ENCODE measurements at regions not wholly inside any gene's neighbourhood (a gene's known extent, or its start where the extent isn't known, plus 50 kb on each side); places are given as distances from the start of the nearest gene placed in this dataset.

DNA sequence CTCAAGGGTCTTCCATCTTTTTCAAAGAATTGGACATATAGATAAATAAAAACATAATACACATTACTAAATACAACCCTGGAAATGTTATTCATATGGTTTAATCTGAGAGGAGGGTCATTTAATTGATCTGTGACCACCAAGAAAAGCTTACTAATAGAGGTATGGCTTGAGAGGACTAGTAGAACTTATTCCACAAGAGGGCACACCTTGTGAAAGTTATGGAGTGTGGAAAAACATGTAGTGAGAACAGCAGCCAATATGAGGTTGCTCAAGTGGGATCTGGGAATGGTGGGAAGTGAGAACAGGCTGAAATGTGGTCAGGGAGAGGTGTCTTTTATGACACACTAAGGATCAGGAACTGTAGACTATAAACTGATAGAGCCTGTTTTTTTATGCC lies 973.5 kb upstream of the B3GALT2 start:
- no peak for DNase-seq (ENCODE audit: low spot score)

DNA sequence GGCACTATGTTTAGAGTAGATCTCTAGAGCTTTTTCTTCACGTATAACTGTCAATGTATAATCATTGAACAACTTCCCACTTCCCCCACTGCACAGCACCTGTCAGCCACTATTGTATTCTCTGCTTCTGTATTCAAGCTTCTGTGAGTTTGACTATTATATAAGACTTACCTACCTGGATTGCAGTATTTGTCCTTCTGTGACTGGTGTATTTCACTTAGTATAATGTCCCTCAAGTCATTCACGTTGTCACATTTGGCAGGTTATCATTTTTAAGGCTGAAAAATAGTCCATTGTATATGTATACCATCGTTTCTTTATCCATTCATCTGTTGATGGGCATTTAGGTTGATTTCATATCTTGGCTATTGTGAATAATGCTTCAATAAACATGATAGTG lies 969.5 kb upstream of the B3GALT2 start:
- DNase-seq (ENCODE audit: low spot score), result no peak

DNA sequence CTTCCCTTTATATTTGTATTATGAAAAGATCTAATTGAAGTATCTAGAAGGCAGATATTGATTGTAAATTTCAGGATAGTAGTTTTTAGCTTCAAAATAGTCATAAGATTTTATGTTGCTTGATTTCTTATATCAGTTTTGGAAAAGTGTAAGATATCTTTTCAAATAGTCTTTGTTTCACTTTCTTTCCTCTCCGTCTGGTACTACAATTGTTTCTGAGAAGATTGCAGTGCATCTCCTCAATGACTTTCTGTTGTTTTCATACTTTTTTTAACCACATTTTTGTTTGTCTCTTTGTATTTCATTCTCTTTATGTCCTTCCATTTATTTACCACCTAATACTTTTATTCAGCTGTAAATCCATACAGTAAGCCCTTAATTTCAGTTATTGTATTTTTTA lies 964.6 kb upstream of the B3GALT2 start:
- DNase-seq (ENCODE audit: low spot score), result no peak

DNA sequence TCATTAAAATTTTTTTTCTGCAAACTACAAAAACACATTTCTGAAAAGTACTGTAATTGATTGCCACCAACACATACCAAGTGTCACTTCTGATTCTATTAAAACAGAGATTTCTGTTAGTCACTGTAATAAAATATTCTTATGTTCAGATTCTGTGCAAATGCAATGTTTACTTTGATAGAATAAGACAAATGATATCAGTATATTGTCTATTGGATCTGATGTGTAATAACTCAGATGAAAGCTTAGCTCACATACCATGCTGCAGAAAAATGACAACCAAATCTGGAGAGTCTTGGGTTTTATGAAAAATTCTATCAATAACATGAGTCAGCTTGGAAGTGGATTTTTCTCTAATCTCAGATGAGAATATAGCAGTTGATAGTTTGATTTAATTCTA lies 963.8 kb upstream of the B3GALT2 start:
- DNase-seq (ENCODE audit: low spot score), result no peak

DNA sequence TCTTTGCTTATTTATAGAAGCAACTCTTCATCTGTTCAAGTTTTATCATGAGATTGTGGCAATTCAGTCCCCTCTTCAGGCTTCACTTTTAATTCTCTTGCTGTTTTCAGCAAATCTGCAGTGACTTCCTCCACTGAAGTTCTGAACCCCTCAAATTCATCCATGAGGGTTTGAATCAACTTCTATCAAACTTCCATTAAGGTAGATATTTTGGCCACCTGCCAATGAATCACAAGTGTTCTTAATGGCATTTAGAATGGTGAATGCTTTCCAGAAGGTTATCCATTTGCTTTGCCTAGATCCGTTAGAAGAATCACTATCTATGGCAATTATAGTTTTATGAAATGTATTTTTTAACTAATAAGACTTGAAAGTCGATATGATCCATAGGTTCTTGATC lies 946.7 kb upstream of the B3GALT2 start:
- no peak for DNase-seq (ENCODE audit: low spot score)

DNA sequence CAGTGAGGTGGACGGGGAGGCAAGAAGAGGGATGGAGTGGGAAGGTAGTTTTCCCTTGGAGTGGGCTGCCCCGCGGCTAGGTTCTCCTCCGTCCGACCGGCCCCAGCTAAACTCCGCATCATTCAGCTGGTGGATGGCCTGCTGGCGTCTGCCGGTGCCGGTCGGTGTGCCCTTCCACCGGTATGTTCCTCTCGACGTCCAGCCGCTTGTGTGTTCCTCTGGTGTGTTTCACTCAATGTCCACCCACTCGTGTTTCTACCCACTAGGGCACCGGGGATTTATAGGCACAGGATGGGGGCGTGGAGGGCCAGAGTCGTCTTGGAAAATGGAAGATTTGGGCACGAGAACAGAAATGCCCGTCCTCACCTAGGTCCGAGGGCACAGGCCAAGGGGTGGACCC lies 931.7 kb upstream of the B3GALT2 start:
- no peak for DNase-seq (ENCODE audit: low spot score)

DNA sequence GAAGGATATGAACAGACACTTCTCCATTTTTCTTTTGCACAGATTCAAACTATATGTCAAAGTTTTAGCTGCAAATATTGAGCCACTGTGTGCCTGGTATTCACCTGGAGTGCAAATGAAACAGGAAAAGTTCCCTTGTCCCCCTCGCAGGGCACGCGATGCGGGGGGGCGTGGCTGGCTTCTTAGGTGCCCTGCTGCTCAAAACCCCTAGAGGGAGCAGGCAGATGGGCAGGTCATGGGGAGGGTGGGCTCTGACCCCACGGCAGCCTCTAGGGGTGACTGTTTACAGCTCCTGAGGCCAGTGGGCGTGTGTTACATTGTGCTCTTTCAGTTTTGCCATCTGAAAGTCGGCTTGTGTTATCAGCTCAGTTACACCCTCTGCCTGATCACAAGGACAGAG lies 931.2 kb upstream of the B3GALT2 start:
- no peak for DNase-seq (ENCODE audit: low spot score)

DNA sequence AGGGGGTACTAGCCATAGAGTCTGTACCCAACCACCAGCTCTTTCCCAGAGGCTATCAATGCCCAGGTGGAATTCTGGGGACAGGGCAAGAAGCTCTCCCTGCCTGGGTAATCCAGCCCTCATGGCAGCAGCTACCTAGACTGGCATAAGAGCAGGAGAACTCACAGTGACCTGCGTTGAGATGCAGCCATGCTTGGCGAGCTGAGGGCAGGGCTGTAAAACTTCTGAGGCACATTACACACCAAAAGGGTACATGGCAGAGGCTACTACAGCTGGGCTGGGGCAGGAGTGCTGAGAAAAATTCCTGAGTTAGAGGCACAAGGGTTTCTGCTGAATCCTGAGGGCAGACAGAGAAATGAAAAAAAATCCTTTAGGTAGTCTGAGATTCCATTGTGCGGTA lies 927.9 kb upstream of the B3GALT2 start:
- no peak for DNase-seq (ENCODE audit: low spot score)

DNA sequence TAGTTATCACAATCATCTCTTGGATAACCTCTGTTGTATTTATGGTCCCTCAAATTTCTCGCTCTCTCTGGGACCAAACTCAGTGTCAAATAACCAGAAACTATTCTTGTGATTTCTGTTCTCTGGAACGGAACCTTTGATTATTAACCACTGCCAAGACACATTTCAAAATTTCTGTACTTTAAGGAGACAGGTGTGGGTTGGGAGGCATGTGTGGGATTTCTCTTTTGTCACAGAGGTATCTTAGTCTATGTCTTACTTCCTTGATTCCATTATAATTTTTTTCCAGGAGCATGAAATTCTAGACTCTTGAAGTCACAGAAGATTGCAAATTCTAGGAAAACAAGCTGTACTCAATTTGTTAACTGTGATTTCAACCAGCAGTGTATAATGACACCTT lies 919.0 kb upstream of the B3GALT2 start:
- DNase-seq (ENCODE audit: low spot score), result no peak

DNA sequence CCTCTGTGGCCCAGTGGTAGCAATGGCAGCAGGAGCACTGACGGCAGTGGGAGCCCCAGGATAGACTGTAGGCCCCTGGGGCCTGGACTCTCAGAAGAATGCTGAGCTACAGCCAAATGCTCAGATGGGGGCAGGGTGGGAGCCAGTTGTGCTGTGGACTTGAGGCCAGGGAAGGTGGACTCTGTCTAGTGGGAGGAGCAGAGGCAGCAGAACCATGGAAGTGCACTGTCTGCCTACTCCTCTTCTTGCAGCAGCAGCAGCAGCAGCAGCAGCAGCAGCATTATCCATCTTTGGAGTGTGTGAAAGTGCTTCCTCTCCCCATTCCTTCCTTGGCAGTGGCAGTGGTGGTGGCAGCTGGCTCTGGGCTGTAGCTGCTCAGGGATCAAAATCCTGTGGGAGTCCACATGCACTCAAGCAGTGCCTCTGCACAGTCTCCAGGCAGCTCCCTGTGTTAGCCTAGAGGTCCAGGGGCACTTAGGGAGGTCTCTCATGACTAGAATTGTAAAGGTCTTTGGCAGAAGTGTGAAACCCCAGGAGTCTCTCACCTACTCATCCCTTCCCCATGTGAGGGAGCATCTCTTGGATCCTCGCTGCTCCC lies 917.9 kb upstream of the B3GALT2 start:
- no peak for DNase-seq (ENCODE audit: low spot score)

DNA sequence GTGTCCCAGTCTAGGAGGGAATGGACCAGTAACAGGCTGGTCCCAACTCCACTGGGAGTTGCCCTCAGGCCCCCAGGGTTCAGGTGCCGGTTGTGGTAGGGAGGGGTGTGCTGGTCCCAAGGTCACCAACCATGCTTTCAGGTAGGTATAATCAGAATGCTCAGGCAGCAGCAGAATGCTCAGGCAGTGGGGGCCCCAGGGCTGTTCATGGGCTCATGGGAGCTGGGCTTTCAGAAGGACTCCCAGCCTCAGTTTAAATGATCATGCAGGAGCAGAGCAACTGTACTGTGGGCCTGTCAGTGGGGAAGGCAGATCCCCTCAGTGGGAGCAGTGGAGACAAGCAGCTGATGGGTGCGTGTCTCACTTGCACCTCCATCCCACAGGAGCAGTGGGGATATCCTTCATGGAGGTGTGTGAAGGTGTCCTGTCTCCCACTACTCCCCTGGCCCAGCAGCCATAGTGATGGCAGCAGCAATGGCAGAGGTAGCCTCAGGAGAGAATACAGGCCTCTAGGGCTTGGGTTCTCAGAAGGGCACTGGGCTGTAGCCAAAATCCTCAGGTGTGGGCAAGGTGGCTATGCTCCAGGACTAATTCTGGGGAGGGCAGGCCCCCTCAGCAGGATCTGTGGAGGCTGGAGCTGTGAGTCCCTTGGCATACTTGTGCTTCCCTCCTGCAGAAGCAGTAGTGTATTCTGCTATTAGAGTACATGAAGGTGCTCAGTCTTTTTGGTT lies 917.3 kb upstream of the B3GALT2 start:
- DNase-seq (ENCODE audit: low spot score), result no peak

DNA sequence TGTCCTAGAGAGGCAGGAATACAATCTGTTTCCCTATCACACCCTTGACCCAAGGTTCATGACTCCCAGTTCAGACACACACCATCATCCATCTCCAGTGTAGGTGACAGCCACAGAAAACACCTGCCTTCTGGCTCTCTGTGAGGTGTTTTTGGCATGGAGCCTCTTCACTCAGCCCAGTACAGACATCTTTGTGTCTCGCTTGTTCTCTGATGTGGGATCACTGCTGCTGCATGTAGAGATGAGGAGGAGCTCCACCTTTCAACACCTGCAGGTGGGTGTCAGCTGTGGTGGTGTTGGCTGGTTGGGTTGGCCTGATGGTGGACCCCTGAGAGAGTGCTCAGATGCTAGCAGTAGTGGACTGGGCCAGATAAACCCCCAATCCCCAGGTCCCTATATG lies 916.7 kb upstream of the B3GALT2 start:
- DNase-seq (ENCODE audit: low spot score), result no peak

DNA sequence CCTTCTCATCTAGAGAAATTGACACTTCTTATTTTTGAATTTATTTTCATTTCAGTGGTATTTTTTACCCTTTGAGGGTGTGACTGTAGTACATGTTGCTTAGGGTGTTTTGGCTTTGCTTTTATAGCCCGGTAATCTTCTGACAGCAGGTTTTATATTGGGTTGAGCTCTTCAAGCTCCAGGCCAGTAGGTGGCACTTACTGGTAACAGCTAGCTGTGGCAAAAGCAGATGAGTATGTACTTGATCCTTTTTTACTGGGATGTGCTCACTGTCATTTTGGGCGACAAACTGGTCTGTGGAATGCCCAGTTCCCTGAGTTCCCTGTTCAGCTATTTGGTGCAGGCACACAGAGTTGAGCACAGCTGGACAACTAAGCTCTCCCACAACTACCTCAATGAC lies 916.2 kb upstream of the B3GALT2 start:
- DNase-seq (ENCODE audit: low spot score), result no peak

DNA sequence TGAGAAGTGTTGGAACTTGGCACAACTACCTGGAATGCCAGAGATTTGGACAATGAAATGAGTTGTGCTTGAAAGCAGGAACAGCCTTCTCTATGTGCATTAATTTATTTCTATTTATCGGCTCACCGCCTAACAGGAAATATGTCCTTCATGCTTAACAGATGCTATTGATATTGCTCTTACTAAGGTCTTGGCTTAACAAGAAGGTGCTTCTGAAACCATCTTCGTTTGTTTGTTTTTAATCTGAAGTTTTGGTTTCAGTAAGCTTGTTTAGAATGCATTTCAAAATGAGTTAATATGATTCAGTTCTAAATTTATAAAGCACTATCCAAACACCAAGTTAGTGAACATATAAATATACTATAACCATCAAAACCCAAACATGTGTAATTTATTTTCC lies 898.3 kb upstream of the B3GALT2 start:
- no peak for DNase-seq (ENCODE audit: low spot score)

DNA sequence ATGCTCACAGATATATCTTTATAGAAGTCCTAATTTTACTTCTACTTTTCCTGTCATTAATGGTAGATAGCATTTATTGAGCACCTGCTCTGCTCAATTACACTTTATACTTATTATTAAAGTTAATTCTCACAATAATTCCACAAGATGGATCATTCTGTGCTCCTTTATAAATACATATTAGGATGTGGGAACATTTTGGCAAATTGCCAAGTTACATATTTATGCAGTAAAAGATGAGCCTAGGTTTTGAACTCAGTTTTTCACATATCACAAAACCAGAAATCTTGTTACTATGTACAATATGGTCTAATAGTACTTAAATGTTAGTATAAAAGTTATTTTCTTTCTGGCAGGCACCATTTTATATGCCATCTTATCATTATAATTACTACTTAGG lies 895.0 kb upstream of the B3GALT2 start:
- DNase-seq (ENCODE audit: low spot score), result no peak

DNA sequence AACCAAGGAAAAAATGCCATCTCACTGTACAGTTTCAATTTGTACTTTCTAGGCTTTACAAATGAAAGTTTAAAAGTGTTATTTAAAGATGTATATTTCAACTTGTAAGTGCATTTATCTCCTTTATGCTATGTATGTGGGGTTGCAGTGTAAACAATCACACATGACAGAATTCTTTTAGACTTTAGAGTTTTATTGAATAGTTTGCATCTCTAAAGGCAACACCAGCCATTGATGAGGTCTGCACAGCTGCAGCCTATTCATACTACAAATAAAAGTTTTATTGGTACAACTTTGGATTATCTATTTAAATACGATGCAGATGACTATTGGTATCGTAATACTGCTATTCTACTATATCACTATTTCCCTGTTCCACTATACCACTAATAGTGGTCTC lies 894.4 kb upstream of the B3GALT2 start:
- DNase-seq (ENCODE audit: low spot score), result no peak

DNA sequence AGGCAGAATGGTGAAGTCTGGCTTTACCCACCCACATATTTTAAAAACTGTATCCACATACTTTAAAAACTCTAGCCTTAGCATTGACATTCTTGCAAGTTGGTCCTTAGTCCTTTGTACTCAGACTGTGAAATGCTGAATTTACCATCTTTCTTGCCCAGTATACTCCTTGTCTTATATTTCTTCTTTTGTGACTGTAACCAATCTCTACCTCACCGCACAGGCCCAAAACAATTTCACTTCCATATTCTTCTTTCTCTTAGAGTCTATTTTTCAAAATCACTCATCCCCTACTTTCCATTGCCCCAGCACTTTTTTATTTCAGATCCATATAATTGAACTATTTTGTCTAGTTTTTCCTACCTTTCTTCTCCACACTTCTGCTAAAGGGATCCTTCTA lies 892.4 kb upstream of the B3GALT2 start:
- DNase-seq (ENCODE audit: low spot score), result no peak

DNA sequence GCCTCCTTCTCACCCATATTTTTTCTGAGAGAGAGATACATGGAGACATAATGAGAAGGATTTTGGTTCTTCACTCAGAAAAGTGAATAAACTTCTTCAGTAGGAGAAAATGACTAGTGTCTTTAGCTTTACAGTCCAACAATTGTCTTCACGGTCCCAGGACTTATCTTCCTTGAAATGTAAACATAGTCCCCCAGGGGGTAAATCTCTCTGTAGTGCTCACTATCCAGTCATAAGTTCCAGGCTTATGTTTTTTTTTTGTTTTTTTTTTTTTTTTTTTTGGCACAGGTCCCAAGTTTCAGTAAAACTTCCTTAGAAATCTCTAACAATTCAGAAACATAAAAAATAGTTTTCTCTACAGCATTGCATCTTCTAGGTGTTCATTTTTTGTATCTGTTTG lies 890.2 kb upstream of the B3GALT2 start:
- DNase-seq (ENCODE audit: low spot score), result no peak

DNA sequence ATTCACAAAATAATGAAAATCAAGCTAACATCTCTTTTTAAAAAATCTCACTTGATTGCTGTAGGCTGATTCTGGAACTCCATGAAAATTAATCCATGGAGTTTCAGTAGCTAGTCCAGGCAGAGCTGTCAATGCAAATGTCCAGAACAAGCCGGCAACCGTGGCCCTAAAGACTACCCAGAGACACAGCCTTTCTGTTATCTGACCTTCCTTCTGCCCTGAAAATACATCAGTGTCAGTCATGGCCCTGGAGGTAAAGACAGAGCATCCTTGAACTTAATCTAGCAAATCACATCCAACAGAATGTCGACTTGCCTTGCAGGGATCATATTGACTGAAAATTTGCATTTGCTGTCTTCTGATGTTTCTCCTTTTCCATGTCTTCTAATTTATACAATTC lies 887.4 kb upstream of the B3GALT2 start:
- DNase-seq (ENCODE audit: low spot score), result no peak

DNA sequence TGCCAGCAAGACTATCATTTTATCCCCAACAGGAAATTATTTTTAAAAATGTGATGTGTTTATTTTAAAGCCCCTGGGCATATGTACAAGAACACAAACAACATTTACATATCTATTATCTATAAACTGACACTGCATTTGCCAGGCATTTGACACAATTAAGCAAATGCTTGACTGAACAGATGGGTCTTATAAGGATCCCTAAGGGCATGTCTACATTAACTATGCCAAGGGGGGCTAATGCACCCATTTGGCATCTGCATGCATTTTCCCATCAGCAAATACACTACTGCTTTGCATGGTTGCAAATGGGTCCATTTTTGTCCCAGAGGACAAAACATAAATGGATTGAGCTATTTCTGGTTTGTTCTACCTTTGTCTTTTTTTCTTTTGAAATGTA lies 884.8 kb upstream of the B3GALT2 start:
- no peak for DNase-seq (ENCODE audit: low spot score)

DNA sequence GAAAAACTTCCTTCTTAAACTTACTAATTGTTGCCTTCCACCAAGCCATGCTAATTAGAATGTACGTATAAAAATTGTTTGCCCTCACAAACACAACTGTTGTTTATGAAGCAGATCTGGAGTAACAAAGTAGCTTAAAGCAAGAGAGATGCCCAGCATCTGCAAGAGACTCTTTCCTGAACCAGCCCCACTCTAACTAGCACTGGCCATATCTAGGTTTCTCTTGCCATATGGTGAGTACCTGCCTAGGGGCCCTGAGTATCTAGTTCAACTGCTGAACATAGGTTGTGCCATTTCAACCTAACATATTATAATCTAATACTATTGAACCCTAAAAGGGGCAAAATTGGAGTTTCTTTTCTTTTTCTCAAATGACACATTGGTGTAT lies 883.4 kb upstream of the B3GALT2 start:
- DNase-seq (ENCODE audit: low spot score), result no peak

DNA sequence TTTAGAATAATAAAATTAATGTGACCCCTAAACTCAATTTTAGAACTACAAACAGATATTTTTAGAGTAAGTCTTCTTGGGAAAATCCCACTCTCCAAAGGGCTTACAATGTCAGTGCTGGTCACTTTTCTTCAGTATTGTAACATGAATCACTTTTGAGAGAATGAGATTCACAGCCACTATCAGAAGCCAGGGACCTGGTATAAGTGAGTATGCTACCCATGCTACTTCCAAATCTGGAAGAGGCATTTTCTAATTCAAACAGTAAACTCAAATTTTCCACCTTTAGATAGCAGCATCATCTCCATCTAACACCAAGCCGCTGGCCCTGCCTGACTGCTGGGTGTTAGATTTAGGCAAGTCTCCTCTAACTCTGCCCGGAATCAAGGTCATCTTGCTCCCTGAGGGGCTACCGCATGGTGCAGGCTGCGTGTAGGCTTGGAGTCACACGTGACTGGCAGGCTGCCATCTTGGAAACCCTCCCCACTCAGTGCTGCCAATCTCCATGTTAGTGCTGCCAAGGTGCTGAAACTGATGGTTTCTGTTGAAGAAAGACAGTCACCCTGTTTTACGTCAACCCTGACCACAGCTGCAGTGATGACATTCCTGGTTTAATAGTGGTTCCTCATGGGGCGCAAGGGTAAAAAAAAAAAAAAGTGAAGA lies 882.9 kb upstream of the B3GALT2 start:
- no peak for DNase-seq (ENCODE audit: low spot score)

DNA sequence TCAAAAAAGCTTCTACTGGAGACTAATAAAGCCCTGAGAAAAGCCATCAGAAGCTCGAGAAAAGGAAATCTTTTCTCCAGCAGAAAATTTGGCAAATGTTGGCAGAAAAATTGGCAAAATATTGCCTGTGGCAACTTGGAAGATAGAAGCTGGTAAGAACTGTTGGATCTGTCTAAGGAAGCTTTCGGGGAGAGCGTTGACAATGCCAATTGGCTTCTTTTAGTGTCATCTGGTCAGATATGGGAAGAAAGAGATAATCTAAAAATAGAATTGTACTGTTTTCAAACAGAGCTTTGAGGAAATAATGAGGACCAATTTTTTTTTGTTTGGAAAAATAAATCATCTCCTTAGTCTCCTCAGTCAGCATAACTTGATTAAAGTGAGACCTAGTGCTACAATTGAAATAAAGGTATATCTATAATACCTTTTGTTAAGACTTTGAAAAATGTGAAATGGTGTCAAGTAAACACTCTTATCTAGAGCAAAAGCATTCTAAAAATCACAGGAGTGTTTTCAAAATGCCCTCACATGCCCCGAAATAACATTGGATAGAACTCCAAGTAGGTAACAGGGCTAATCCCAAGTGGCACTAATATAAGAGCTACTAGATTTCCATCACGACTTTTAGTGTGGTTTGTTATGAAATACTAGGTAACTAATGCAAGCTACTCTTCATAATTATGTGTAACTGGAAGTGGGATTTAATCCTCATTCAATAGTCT lies 882.2 kb upstream of the B3GALT2 start:
- DNase-seq (ENCODE audit: low spot score), result no peak
